CD8-positive, alpha-beta memory T cell (primary cell): ENCODE measurements at regions not wholly inside any gene's neighbourhood (a gene's known extent, or its start where the extent isn't known, plus 50 kb on each side); places are given as distances from the start of the nearest gene placed in this dataset.

ENCODE experiments used
- CTCF ChIA-PET: fragments of 350-600 bp; sonication (Branson Sonifier 250); formaldehyde crosslinking; loops from one replicate; lab custom pipeline; 2021; ENCODE audit warnings: antibody characterized with exemption; lab: Charles Lee
- POLR2A ChIA-PET: fragments of 350-600 bp; sonication (Branson Sonifier 250); formaldehyde crosslinking; loops from one replicate; lab custom pipeline; 2021; ENCODE audit warnings: antibody characterized with exemption; lab: Charles Lee
- DNase-seq, 5 donors: peaks; one replicate each; pipeline versions ENCODE4 v3.0.0 to v3.0.0-alpha.2; 2020 to 2022; ENCODE audit warnings: mixed read lengths in 1 of 5
- H3K27ac ChIP-seq: one replicate; pipeline ENCODE4 v1.7.0; 2013; ENCODE audit warnings: low read depth, mild to moderate bottlenecking, low read length, moderate library complexity
- H3K27me3 ChIP-seq: 2 replicates; pipeline ENCODE4 v1.7.0; 2013; ENCODE audit warnings: low read length, mild to moderate bottlenecking; ENCODE audit not compliant: insufficient read depth, poor library complexity, severe bottlenecking
- H3K36me3 ChIP-seq: 2 replicates; pipeline ENCODE4 v1.7.0; 2013; ENCODE audit warnings: mild to moderate bottlenecking, low read length, moderate library complexity; ENCODE audit not compliant: insufficient read depth
- H3K4me1 ChIP-seq: 2 replicates; pipeline ENCODE4 v1.7.0; 2013; ENCODE audit warnings: mild to moderate bottlenecking, low read length, moderate library complexity; ENCODE audit not compliant: insufficient read depth
- H3K4me3 ChIP-seq: 2 replicates; pipeline ENCODE4 v1.7.0; 2013; ENCODE audit warnings: mild to moderate bottlenecking, low read length
- H3K9me3 ChIP-seq: 2 replicates; pipeline ENCODE4 v1.7.0; 2013; ENCODE audit warnings: mild to moderate bottlenecking, low read length
- H3K27ac Mint-ChIP-seq, 8 donors: one replicate each; pipeline ENCODE4 v1.8.0; 2020 to 2021; ENCODE audit warnings: mixed read lengths in 8 of 8, mild to moderate bottlenecking in 6 of 8, inconsistent platforms in 3 of 8, moderate library complexity in 3 of 8
- H3K27me3 Mint-ChIP-seq, 2 donors: one replicate each; pipeline ENCODE4 v1.8.0; 2020 to 2021; ENCODE audit warnings: mixed read lengths in 2 of 2, mild to moderate bottlenecking in 1 of 2, moderate library complexity in 1 of 2
- H3K36me3 Mint-ChIP-seq, 3 donors: one replicate each; pipeline ENCODE4 v1.8.0; 2020 to 2021; ENCODE audit warnings: mixed read lengths in 3 of 3, inconsistent platforms in 1 of 3, mild to moderate bottlenecking in 1 of 3
- H3K4me1 Mint-ChIP-seq, 3 donors: one replicate each; pipeline ENCODE4 v1.8.0; 2020 to 2021; ENCODE audit warnings: mixed read lengths in 3 of 3, inconsistent platforms in 1 of 3, mild to moderate bottlenecking in 1 of 3
- H3K4me3 Mint-ChIP-seq, 7 donors: one replicate each; pipeline ENCODE4 v1.8.0; 2020 to 2021; ENCODE audit warnings: mixed read lengths in 7 of 7, mild to moderate bottlenecking in 6 of 7, moderate library complexity in 4 of 7, inconsistent platforms in 2 of 7
- H3K9me3 Mint-ChIP-seq, 5 donors: one replicate each; pipeline ENCODE4 v1.8.0; 2020 to 2022; ENCODE audit warnings: mixed read lengths in 5 of 5, mild to moderate bottlenecking in 3 of 5, moderate library complexity in 2 of 5, inconsistent platforms in 1 of 5

DNA sequence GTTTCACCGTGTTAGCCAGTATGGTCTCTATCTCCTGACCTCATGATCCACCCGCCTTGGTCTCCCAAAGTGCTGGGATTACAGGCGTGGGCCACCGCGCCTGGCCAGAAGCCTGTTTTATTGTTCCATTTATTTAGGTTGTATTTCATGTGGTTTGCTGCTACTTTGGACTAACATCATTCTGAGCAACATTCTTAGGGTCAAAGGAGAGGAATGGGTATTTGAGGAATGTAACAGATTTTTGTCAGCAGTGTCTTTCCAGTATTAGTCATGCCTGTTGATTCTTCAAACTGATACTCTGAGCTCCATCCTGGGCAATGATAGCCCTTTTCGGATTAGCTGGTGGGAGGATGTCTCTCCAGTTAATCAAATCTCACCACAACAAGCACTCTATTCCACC lies 213.0 kb upstream of the CITED2 start:
- H3K4me1 Mint-ChIP-seq = peaks cover 0 to 3% (median 0%) of the 10 kb centered on the region in 3 donors
- no peaks in the 10 kb centered on the region for H3K36me3 Mint-ChIP-seq
- H3K4me3 Mint-ChIP-seq = no peak overlapping the region
- no peak for DNase-seq
- Histone ChIP-seq H3K4me1 (no peaks in the 10 kb centered on the region), H3K36me3 (no peaks in the 10 kb centered on the region), H3K27me3 (no peaks in the 10 kb centered on the region), H3K4me3 (no peak overlapping the region), H3K27ac (no peak overlapping the region), H3K9me3 (no peaks in the 10 kb centered on the region)
- peaks cover 0 to 1% of the 10 kb centered on the region in 2 donors for H3K27me3 Mint-ChIP-seq
- POLR2A ChIA-PET = no interaction called here
- H3K27ac Mint-ChIP-seq = peak overlapping the region in 1 of 8 donors; percentile 72
- CTCF ChIA-PET = no interaction called here
- no peaks in the 10 kb centered on the region for H3K9me3 Mint-ChIP-seq

DNA sequence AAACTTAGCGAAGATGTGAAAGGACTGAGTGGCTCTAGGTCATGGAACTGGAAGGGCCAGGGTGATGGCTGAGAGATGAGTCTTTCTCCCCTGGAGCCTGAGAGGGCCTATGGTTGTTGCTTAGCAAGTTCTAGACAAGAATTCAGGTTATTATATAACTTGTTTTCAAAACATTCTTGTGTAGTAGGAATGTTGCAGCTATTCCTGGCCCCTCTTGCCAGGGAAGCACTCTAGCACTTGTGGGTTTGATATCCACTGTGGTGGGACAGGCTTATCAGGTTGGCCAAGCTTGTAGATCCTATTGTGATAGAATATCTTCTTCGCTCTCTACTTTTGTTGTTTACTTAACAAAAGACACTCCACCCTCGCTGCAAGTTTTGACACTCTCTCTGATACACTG lies 211.8 kb upstream of the CITED2 start:
- DNase-seq = no peak
- Mint-ChIP-seq H3K27me3 (peaks cover 0 to 1% of the 10 kb centered on the region in 2 donors), H3K4me1 (peaks cover 3 to 6% (median 4%) of the 10 kb centered on the region in 3 donors), H3K9me3 (no peaks in the 10 kb centered on the region), H3K4me3 (no peak overlapping the region), H3K27ac (peak overlapping the region in 2 of 8 donors; percentile 58), H3K36me3 (no peaks in the 10 kb centered on the region)
- Histone ChIP-seq H3K4me3 (no peak overlapping the region), H3K9me3 (no peaks in the 10 kb centered on the region), H3K36me3 (no peaks in the 10 kb centered on the region), H3K27ac (no peak overlapping the region), H3K27me3 (no peaks in the 10 kb centered on the region), H3K4me1 (no peaks in the 10 kb centered on the region)
- ChIA-PET CTCF (no interaction called here), POLR2A (no interaction called here)

DNA sequence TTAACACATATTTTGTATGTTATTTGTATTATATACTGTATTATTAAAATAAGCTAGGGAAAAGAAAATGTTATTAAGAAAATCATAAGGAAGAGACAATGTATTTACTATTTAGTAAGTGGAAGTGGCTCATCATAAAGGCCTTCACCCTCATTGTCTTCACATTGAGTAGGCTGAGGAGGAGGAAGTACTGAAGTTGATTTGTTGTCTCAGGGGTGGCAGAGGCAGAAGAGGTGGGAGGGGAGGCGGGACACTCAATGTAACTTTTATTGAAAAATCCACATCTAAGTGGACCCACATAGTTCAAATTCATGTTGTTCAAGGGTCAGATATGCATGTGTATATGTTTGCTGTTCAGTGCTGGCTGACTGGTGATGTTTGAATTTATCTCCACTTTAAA lies 210.2 kb upstream of the CITED2 start:
- Histone ChIP-seq H3K4me1 (peaks cover 12% of the 10 kb centered on the region), H3K4me3 (no peak overlapping the region), H3K27ac (no peak overlapping the region), H3K36me3 (no peaks in the 10 kb centered on the region), H3K27me3 (no peaks in the 10 kb centered on the region), H3K9me3 (no peaks in the 10 kb centered on the region)
- no peak for DNase-seq
- peaks cover 0 to 1% of the 10 kb centered on the region in 2 donors for H3K27me3 Mint-ChIP-seq
- no peak overlapping the region for H3K27ac Mint-ChIP-seq
- H3K4me3 Mint-ChIP-seq = no peak overlapping the region
- ChIA-PET POLR2A (no interaction called here), CTCF (no interaction called here)
- peaks cover 14 to 19% (median 16%) of the 10 kb centered on the region in 3 donors for H3K4me1 Mint-ChIP-seq
- H3K9me3 Mint-ChIP-seq = no peaks in the 10 kb centered on the region
- no peaks in the 10 kb centered on the region for H3K36me3 Mint-ChIP-seq

DNA sequence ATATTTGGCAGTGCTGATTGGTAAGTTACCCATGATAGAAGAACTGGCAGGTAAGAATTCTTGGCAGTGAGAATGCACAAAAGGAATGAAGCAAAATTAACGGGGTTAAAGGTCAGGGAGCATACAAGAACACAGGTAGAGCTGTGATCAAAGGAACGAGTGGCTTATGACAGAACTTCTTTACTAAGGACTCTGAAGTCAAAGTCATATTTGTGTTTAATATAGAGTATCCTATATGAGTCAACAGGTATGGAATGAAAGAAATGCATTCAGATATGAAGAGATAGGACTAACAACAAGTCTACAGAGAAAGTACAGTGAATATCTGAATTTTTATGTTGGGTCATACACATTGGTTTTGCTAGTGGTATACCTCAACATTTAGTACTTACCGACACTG lies 209.0 kb upstream of the CITED2 start:
- Histone ChIP-seq H3K9me3 (no peaks in the 10 kb centered on the region), H3K27ac (no peak overlapping the region), H3K27me3 (no peaks in the 10 kb centered on the region), H3K4me3 (no peak overlapping the region), H3K4me1 (peaks cover 12% of the 10 kb centered on the region), H3K36me3 (no peaks in the 10 kb centered on the region)
- Mint-ChIP-seq H3K4me1 (peaks cover 14 to 21% (median 18%) of the 10 kb centered on the region in 3 donors), H3K36me3 (no peaks in the 10 kb centered on the region), H3K4me3 (no peak overlapping the region), H3K27me3 (peaks cover 0 to 1% of the 10 kb centered on the region in 2 donors), H3K9me3 (no peaks in the 10 kb centered on the region), H3K27ac (no peak overlapping the region)
- ChIA-PET POLR2A (interaction anchor here (0.7 kb wide), 1 partner anchor 33 kb away, joined by 8 read pairs; no protein-coding TSS in a partner anchor), CTCF (no interaction called here)
- DNase-seq = no peak

DNA sequence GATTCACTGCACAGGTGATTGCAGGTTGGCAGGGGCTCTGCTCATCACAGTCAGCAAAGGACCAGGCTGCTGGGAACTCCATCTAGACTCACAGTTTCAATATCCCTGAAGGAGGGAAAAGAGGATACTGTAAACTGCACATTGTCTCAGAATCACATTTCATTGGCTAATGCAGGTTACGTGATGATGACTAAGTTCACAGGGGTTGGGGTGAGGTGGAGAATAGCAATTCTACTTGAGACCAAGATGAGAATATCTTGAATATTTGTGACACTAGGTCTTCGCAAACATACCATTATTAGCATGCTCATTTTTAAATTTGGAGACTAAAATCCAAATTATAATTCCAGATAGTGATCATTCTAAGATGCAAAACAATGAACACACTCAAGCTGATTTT lies 208.5 kb upstream of the CITED2 start:
- POLR2A ChIA-PET = no interaction called here
- H3K4me3 ChIP-seq = no peak overlapping the region
- no peaks in the 10 kb centered on the region for H3K9me3 ChIP-seq
- no peak for DNase-seq
- no peaks in the 10 kb centered on the region for H3K27me3 ChIP-seq
- Mint-ChIP-seq H3K27ac (no peak overlapping the region), H3K36me3 (no peaks in the 10 kb centered on the region), H3K27me3 (peaks cover 0 to 1% of the 10 kb centered on the region in 2 donors), H3K9me3 (no peaks in the 10 kb centered on the region), H3K4me1 (peaks cover 14 to 21% (median 18%) of the 10 kb centered on the region in 3 donors), H3K4me3 (no peak overlapping the region)
- CTCF ChIA-PET = no interaction called here
- H3K4me1 ChIP-seq = peaks cover 12% of the 10 kb centered on the region
- H3K36me3 ChIP-seq = no peaks in the 10 kb centered on the region
- H3K27ac ChIP-seq = no peak overlapping the region

DNA sequence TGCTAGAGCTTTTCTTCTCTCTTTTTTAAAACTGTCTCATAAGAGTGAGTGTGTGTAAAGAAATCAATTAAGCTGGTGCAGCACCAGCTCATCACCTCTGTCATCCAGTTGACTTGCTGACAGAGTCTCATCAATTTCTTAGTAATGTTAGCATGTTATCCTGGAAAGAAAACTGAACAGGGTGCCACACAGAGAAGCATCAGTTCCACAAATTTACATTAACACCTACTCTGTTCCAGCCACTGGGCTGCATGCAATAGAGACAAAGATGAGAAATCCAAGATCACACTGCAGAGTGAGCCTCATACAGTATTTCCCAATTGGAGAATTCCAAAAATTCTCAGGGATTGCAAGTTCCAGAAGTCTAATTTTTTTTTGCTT lies 207.0 kb upstream of the CITED2 start:
- Histone ChIP-seq H3K27me3 (no peaks in the 10 kb centered on the region), H3K36me3 (no peaks in the 10 kb centered on the region), H3K27ac (no peak overlapping the region), H3K9me3 (no peaks in the 10 kb centered on the region), H3K4me1 (peaks cover 12% of the 10 kb centered on the region), H3K4me3 (no peak overlapping the region)
- POLR2A ChIA-PET = no interaction called here
- Mint-ChIP-seq H3K36me3 (no peaks in the 10 kb centered on the region), H3K4me3 (peak overlapping the region in 2 of 7 donors; percentile 2 to 27), H3K9me3 (no peaks in the 10 kb centered on the region), H3K4me1 (peaks cover 14 to 21% (median 18%) of the 10 kb centered on the region in 3 donors), H3K27me3 (no peaks in the 10 kb centered on the region), H3K27ac (peak overlapping the region in 2 of 8 donors; percentile 4 to 34)
- DNase-seq = no peak
- CTCF ChIA-PET = interaction anchor here (1.4 kb wide), 1 partner anchor 208 kb away, joined by 3 read pairs; no protein-coding TSS in a partner anchor

DNA sequence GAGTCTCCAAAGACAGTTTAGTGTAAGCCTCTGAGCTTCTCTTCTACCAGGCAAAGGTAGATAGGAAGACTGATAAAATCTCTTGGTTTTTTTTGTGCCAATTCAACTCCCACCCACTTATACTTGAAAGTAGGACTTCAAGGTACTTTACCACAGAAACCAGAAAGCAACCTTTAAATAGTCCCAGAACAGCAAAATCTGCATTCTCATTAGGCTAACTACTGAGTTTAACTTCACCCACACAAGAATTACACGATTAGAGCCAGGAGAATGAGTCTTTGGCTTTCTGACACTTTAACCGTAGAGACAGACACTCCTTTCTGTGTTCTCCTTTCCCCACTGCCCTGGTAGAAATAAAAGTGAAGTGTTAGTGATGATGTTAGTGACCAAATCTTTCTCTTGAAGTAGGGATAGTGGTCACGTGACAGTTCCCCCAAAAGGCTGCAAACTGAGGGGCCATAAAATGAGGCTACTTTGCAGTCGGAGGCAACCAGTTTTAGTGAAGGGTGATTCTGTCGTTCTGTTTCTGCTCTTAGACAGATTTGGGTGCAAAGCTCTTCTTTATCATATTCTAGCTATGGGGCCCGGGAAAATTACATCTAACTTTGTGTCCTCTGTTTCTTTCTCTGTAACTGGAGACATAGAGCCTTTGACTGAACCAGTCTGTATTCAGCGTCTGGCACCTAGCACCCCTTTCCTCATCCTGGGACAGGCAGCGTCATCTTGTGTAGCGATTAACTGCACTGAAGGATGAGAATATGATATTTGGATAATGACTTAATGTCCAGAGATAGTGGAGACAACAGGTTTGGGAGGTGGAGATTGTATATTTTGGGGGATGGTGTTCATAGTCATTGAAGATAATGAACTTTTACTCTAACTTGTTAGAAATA lies 206.4 kb upstream of the CITED2 start:
- Mint-ChIP-seq H3K36me3 (no peaks in the 10 kb centered on the region), H3K9me3 (no peaks in the 10 kb centered on the region), H3K27ac (peak overlapping the region in 4 of 8 donors; percentile 30 to 45 (median 35)), H3K27me3 (no peaks in the 10 kb centered on the region), H3K4me3 (peak overlapping the region in 5 of 7 donors; percentile 2 to 44 (median 27)), H3K4me1 (peaks cover 14 to 21% (median 18%) of the 10 kb centered on the region in 3 donors)
- CTCF ChIA-PET = interaction anchor here (1.4 kb wide), 1 partner anchor 208 kb away, joined by 3 read pairs; no protein-coding TSS in a partner anchor
- POLR2A ChIA-PET = no interaction called here
- Histone ChIP-seq H3K36me3 (no peaks in the 10 kb centered on the region), H3K27me3 (no peaks in the 10 kb centered on the region), H3K27ac (no peak overlapping the region), H3K4me3 (no peak overlapping the region), H3K9me3 (no peaks in the 10 kb centered on the region), H3K4me1 (peaks cover 12% of the 10 kb centered on the region)
- DNase-seq = peak in 1 of 5 donors; percentile 7
